Liver (tissue), 8 donors: ENCODE measurements at regions not wholly inside any gene's neighbourhood (a gene's known extent, or its start where the extent isn't known, plus 50 kb on each side); places are given as distances from the start of the nearest gene placed in this dataset.

Source experiments
- DNase-seq: peaks from one replicate; pipeline ENCODE4 v3.0.0-alpha.2; 2017; ENCODE audit warnings: low spot score
- H3K27ac ChIP-seq, 2 donors: one replicate each; pipeline ENCODE4 v1.7.0; 2013; ENCODE audit warnings: inconsistent platforms in 2 of 2, low read length in 2 of 2, control low read depth in 1 of 2, low read depth in 1 of 2, mild to moderate bottlenecking in 1 of 2
- H3K27me3 ChIP-seq, 4 donors: one replicate each; pipeline versions ENCODE4 v1.6.1 to v1.7.0; 2013; ENCODE audit warnings: low read length in 3 of 4, inconsistent platforms in 1 of 4, mild to moderate bottlenecking in 1 of 4, moderate library complexity in 1 of 4; ENCODE audit not compliant: control insufficient read depth in 4 of 4, insufficient read depth in 4 of 4
- H3K36me3 ChIP-seq, 4 donors: one replicate each; pipeline versions ENCODE4 v1.6.1 to v1.7.0; 2013; ENCODE audit warnings: low read length in 3 of 4, mild to moderate bottlenecking in 3 of 4, low read depth in 1 of 4, moderate library complexity in 1 of 4; ENCODE audit not compliant: control insufficient read depth in 4 of 4, insufficient read depth in 3 of 4
- H3K4me1 ChIP-seq, 4 donors: one replicate each; pipeline versions ENCODE4 v1.6.1 to v1.7.0; 2013; ENCODE audit warnings: low read length in 3 of 4, mild to moderate bottlenecking in 3 of 4, moderate library complexity in 1 of 4; ENCODE audit not compliant: control insufficient read depth in 4 of 4, insufficient read depth in 4 of 4
- H3K4me3 ChIP-seq, 3 donors: one replicate each; pipeline versions ENCODE4 v1.6.1 to v1.7.0; 2013; ENCODE audit warnings: low read length in 3 of 3, control low read depth in 1 of 3, low read depth in 1 of 3, mild to moderate bottlenecking in 1 of 3
- H3K9ac ChIP-seq, 2 donors: one replicate each; pipeline ENCODE4 v1.7.0; 2013; ENCODE audit warnings: low read length in 2 of 2, mild to moderate bottlenecking in 2 of 2, moderate library complexity in 2 of 2, control low read depth in 1 of 2, low read depth in 1 of 2
- H3K9me3 ChIP-seq, 4 donors: one replicate each; pipeline versions ENCODE4 v1.6.1 to v1.7.0; 2013; ENCODE audit warnings: low read length in 3 of 4; ENCODE audit not compliant: control insufficient read depth in 4 of 4
- ATF3 ChIP-seq: IDR thresholded peaks from 2 replicates; pipeline ENCODE4 v1.6.1; 2016; ENCODE audit warnings: antibody characterized with exemption
- CTCF ChIP-seq: fragments of 150-350 bp; IDR thresholded peaks from 2 replicates; pipeline ENCODE4 v1.5.1; 2017; ENCODE audit warnings: improper control_type of control experiment, low read depth, low read length; ENCODE audit not compliant: missing input control
- EGR1 ChIP-seq, 2 donors: IDR thresholded peaks; 2 replicates each; pipeline ENCODE4 v1.6.1; 2016 to 2018; ENCODE audit warnings: antibody characterized with exemption in 2 of 2, low read depth in 2 of 2
- FOXA1 ChIP-seq: IDR thresholded peaks from 2 replicates; pipeline ENCODE4 v1.6.1; 2016; ENCODE audit warnings: antibody characterized with exemption
- FOXA2 ChIP-seq: IDR thresholded peaks from 2 replicates; pipeline ENCODE4 v1.6.1; 2016; ENCODE audit warnings: antibody characterized with exemption
- GABPA ChIP-seq, 2 donors: IDR thresholded peaks in 1 of 2; conservative IDR thresholded peaks in 1 of 2; 2 replicates each; pipeline ENCODE4 v1.6.1; 2016; ENCODE audit warnings: antibody characterized with exemption in 2 of 2, mild to moderate bottlenecking in 1 of 2, moderate library complexity in 1 of 2
- HNF4A ChIP-seq, 2 donors: conservative IDR thresholded peaks; 2 replicates each; pipeline ENCODE4 v1.6.1; 2016; ENCODE audit warnings: antibody characterized with exemption in 2 of 2, mild to moderate bottlenecking in 2 of 2
- HNF4G ChIP-seq: IDR thresholded peaks from 2 replicates; pipeline ENCODE4 v1.6.1; 2016; ENCODE audit warnings: antibody characterized with exemption
- JUND ChIP-seq, 2 donors: IDR thresholded peaks; 2 replicates each; pipeline ENCODE4 v1.6.1; 2016; ENCODE audit warnings: antibody characterized with exemption in 2 of 2
- MAX ChIP-seq: IDR thresholded peaks from 2 replicates; pipeline ENCODE4 v1.6.1; 2016; ENCODE audit warnings: antibody characterized with exemption
- NR2F2 ChIP-seq: IDR thresholded peaks from 2 replicates; pipeline ENCODE4 v1.6.1; 2016; ENCODE audit warnings: antibody characterized with exemption
- RAD21 ChIP-seq, 2 donors: IDR thresholded peaks; 2 replicates each; pipeline ENCODE4 v1.6.1; 2016; ENCODE audit warnings: antibody characterized with exemption in 2 of 2, mild to moderate bottlenecking in 2 of 2
- REST ChIP-seq: IDR thresholded peaks from 2 replicates; pipeline ENCODE4 v1.6.1; 2016; ENCODE audit warnings: antibody characterized with exemption, mild to moderate bottlenecking
- RXRA ChIP-seq, 2 donors: IDR thresholded peaks; 2 replicates each; pipeline ENCODE4 v1.6.1; 2017 to 2018; ENCODE audit warnings: antibody characterized with exemption in 2 of 2, mild to moderate bottlenecking in 1 of 2
- SP1 ChIP-seq: IDR thresholded peaks from 2 replicates; pipeline ENCODE4 v1.6.1; 2018; ENCODE audit warnings: antibody characterized with exemption, mild to moderate bottlenecking
- TAF1 ChIP-seq: conservative IDR thresholded peaks from 2 replicates; pipeline ENCODE4 v1.6.1; 2016; ENCODE audit warnings: antibody characterized with exemption, mild to moderate bottlenecking
- YY1 ChIP-seq: IDR thresholded peaks from 2 replicates; pipeline ENCODE4 v1.6.1; 2016; ENCODE audit warnings: antibody characterized with exemption, mild to moderate bottlenecking
- ZBTB33 ChIP-seq: IDR thresholded peaks from 2 replicates; pipeline ENCODE4 v1.6.1; 2016; ENCODE audit warnings: antibody characterized with exemption
- WGBS: extraction: QIAGEN DNeasy Blood & Tissue Kit; methylation state at CpG from one replicate; pipeline ENCODE4 v1.1.7; 2013; 5-methylcytosine and 5-hydroxymethylcytosine counted together
- donor health status: healthy.
- donor health status: healthy.
- donor health status: healthy.
- donor health status: healthy.
- donor health status: healthy.

GRCh38 chr1:100604372-100604771 lies 66.4 kb downstream of the GPR88 start:
- Histone ChIP-seq H3K27ac (no peak overlapping the region), H3K9ac (no peak overlapping the region), H3K4me3 (no peak overlapping the region), H3K27me3 (no peaks in the 10 kb centered on the region), H3K4me1 (no peaks in the 10 kb centered on the region), H3K9me3 (no peaks in the 10 kb centered on the region), H3K36me3 (no peaks in the 10 kb centered on the region)
- no peak for DNase-seq
- 86% methylated on average over 1 of the region's 1 CpG for WGBS
- no peak for TF ChIP-seq ZBTB33
- TF ChIP-seq RAD21 (IDR thresholded peaks at IDR 0.05): no peak
- TF ChIP-seq CTCF: no peak
- no peak for TF ChIP-seq NR2F2
- TF ChIP-seq HNF4A (conservative IDR thresholded peaks at IDR 0.05): no peak
- TF ChIP-seq RXRA (IDR thresholded peaks at IDR 0.05): no peak
- TF ChIP-seq YY1: no peak
- no peak for TF ChIP-seq EGR1 (IDR thresholded peaks at IDR 0.05; ENCODE audit: low read depth in 2 of 2)
- TF ChIP-seq GABPA (IDR thresholded peaks at IDR 0.05 in 1 of 2, conservative IDR thresholded peaks at IDR 0.05 in 1 of 2): no peak
- TF ChIP-seq HNF4G: no peak
- no peak for TF ChIP-seq FOXA1
- no peak for TF ChIP-seq MAX
- TF ChIP-seq FOXA2: no peak
- no peak for TF ChIP-seq ATF3
- TF ChIP-seq REST: no peak
- no peak for TF ChIP-seq SP1
- no peak for TF ChIP-seq TAF1
- TF ChIP-seq JUND (IDR thresholded peaks at IDR 0.05): no peak

GRCh38 chr1:100606438-100606837 lies 68.5 kb downstream of the GPR88 start:
- no peak for DNase-seq
- TF ChIP-seq CTCF (peak; percentile 80), RXRA (IDR thresholded peaks at IDR 0.05) (no peak), RAD21 (IDR thresholded peaks at IDR 0.05) (peak; percentile 99)
- no peak overlapping the region for H3K27ac ChIP-seq
- H3K27me3 ChIP-seq: no peaks in the 10 kb centered on the region
- no peak overlapping the region for H3K9ac ChIP-seq
- H3K36me3 ChIP-seq: no peaks in the 10 kb centered on the region
- H3K9me3 ChIP-seq: no peaks in the 10 kb centered on the region
- no peaks in the 10 kb centered on the region for H3K4me1 ChIP-seq
- no peak overlapping the region for H3K4me3 ChIP-seq
- 17% methylated on average over 3 of the region's 3 CpGs for WGBS
